ENCODE measurements at regions not wholly inside any gene's neighbourhood (a gene's known extent, or its start where the extent isn't known, plus 50 kb on each side); places are given as distances from the start of the nearest gene placed in this dataset.

DNA sequence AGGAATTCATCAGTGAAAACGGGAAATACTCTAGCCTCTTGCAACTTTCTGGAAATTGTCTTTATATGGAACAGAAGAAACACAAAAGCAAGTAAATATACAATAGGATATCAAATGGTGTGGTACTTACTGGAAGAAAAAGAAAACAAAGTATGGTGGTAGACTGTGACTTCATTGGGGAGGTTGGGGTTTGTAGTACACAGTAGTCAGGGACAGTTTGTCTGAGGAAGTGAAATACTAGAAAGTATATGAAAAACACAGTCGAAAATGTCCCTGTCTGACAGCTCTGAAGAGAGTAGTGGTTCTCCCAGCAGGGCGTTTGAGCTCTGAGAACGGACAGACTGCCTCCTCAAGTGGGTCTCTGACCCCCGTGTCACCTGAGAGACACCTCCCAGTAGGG lies 390.0 kb upstream of the NWD2 start:
- no peaks in the 10 kb centered on the region for H3K27me3 ChIP-seq (ENCODE audit: insufficient read depth, low read length, poor library complexity)
- no peaks in the 10 kb centered on the region for H3K4me1 ChIP-seq (ENCODE audit: insufficient read depth, low read length)
- no peak overlapping the region for H3K9ac ChIP-seq (ENCODE audit: low read depth, low read length)
- ATAC-seq (ENCODE audit: insufficient read depth, low read depth): no peak
- DNase-seq: no peak
- no peaks in the 10 kb centered on the region for H3K9me3 ChIP-seq (ENCODE audit: insufficient read depth, low read length, severe bottlenecking)
- TF ChIP-seq EZH2 (IDR thresholded peaks at IDR 0.05; ENCODE audit: borderline replicate concordance, low read depth, low read length, severe bottlenecking): no peak
- TF ChIP-seq, protein P1, sequence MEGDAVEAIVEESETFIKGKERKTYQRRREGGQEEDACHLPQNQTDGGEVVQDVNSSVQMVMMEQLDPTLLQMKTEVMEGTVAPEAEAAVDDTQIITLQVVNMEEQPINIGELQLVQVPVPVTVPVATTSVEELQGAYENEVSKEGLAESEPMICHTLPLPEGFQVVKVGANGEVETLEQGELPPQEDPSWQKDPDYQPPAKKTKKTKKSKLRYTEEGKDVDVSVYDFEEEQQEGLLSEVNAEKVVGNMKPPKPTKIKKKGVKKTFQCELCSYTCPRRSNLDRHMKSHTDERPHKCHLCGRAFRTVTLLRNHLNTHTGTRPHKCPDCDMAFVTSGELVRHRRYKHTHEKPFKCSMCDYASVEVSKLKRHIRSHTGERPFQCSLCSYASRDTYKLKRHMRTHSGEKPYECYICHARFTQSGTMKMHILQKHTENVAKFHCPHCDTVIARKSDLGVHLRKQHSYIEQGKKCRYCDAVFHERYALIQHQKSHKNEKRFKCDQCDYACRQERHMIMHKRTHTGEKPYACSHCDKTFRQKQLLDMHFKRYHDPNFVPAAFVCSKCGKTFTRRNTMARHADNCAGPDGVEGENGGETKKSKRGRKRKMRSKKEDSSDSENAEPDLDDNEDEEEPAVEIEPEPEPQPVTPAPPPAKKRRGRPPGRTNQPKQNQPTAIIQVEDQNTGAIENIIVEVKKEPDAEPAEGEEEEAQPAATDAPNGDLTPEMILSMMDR (IDR thresholded peaks at IDR 0.05; ENCODE audit: borderline replicate concordance, extremely low read depth, low read length, poor library complexity, severe bottlenecking): no peak
- no peak overlapping the region for H2AFZ ChIP-seq (ENCODE audit: low read depth, low read length)
- H3K4me2 ChIP-seq (ENCODE audit: insufficient read depth, low read length): no peak overlapping the region
- no peak overlapping the region for H3K27ac ChIP-seq (ENCODE audit: low read length)
- no peak overlapping the region for H3K4me3 ChIP-seq (ENCODE audit: low read depth in 1 of 2, low read length in 2 of 2)
- no peaks in the 10 kb centered on the region for H3K36me3 ChIP-seq (ENCODE audit: insufficient read depth, low read length)
- no peaks in the 10 kb centered on the region for H3K79me2 ChIP-seq (ENCODE audit: insufficient read depth, low read length)
- no peaks in the 10 kb centered on the region for H4K20me1 ChIP-seq (ENCODE audit: insufficient read depth, low read length)

DNA sequence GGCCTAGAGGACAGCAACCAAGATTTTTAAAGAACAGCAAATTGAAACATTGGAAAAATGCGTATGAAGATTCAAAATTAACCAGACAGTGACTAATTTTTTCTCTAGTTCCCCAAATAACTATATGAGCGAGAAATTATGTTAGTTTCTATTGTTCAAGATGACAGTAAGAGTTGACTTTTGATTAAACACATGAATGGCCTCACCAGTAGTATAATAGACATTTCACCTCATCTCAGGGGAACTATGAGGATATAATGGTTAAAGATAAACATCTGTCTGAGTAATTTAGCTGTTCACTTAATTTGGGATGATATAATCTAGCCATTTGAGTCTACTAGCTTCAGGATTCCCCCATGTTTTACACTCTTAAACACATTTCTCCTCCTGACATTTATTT lies 380.9 kb upstream of the NWD2 start:
- Histone ChIP-seq H2AFZ (ENCODE audit: low read depth, low read length) (no peak overlapping the region), H3K79me2 (ENCODE audit: insufficient read depth, low read length) (no peaks in the 10 kb centered on the region), H3K36me3 (ENCODE audit: insufficient read depth, low read length) (no peaks in the 10 kb centered on the region), H3K4me3 (ENCODE audit: low read depth in 1 of 2, low read length in 2 of 2) (no peak overlapping the region), H3K27me3 (ENCODE audit: insufficient read depth, low read length, poor library complexity) (no peaks in the 10 kb centered on the region), H3K4me1 (ENCODE audit: insufficient read depth, low read length) (no peaks in the 10 kb centered on the region), H3K9ac (ENCODE audit: low read depth, low read length) (no peak overlapping the region), H3K4me2 (ENCODE audit: insufficient read depth, low read length) (no peak overlapping the region), H4K20me1 (ENCODE audit: insufficient read depth, low read length) (no peaks in the 10 kb centered on the region), H3K9me3 (ENCODE audit: insufficient read depth, low read length, severe bottlenecking) (no peaks in the 10 kb centered on the region), H3K27ac (ENCODE audit: low read length) (no peak overlapping the region)
- DNase-seq: no peak
- ATAC-seq (ENCODE audit: insufficient read depth, low read depth): no peak
- TF ChIP-seq, protein P1 (IDR thresholded peaks at IDR 0.05; ENCODE audit: borderline replicate concordance, extremely low read depth, low read length, poor library complexity, severe bottlenecking): no peak
- no peak for TF ChIP-seq EZH2 (IDR thresholded peaks at IDR 0.05; ENCODE audit: borderline replicate concordance, low read depth, low read length, severe bottlenecking)

DNA sequence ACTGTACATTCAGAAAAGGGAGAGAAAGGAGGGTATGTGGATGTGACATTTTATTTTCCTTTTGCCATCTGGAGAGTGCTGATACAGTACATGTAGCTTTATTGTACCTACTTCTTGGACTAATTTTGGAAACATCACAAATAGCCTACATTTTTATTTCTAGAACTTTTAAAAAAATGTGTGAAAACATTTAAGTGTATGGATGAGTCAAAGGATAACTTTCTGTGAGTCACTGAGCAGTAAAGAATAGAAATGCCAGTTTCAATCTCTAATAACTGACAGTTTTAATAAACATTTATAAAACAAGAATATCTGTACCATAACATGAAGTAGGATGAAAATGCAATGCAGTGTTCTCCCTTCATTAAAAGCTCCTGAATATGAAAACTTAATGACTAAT lies 374.4 kb upstream of the NWD2 start:
- ATAC-seq (ENCODE audit: insufficient read depth, low read depth) (no peak), DNase-seq (no peak)
- no peak overlapping the region for H3K4me3 ChIP-seq (ENCODE audit: low read depth in 1 of 2, low read length in 2 of 2)
- no peak overlapping the region for H3K9ac ChIP-seq (ENCODE audit: low read depth, low read length)
- H2AFZ ChIP-seq (ENCODE audit: low read depth, low read length): no peak overlapping the region
- no peaks in the 10 kb centered on the region for H4K20me1 ChIP-seq (ENCODE audit: insufficient read depth, low read length)
- H3K79me2 ChIP-seq (ENCODE audit: insufficient read depth, low read length): no peaks in the 10 kb centered on the region
- H3K36me3 ChIP-seq (ENCODE audit: insufficient read depth, low read length): no peaks in the 10 kb centered on the region
- no peaks in the 10 kb centered on the region for H3K4me1 ChIP-seq (ENCODE audit: insufficient read depth, low read length)
- H3K27me3 ChIP-seq (ENCODE audit: insufficient read depth, low read length, poor library complexity): no peaks in the 10 kb centered on the region
- TF ChIP-seq, protein P1 (IDR thresholded peaks at IDR 0.05; ENCODE audit: borderline replicate concordance, extremely low read depth, low read length, poor library complexity, severe bottlenecking): no peak
- no peak for TF ChIP-seq EZH2 (IDR thresholded peaks at IDR 0.05; ENCODE audit: borderline replicate concordance, low read depth, low read length, severe bottlenecking)
- no peak overlapping the region for H3K27ac ChIP-seq (ENCODE audit: low read length)
- H3K9me3 ChIP-seq (ENCODE audit: insufficient read depth, low read length, severe bottlenecking): no peaks in the 10 kb centered on the region
- H3K4me2 ChIP-seq (ENCODE audit: insufficient read depth, low read length): no peak overlapping the region

DNA sequence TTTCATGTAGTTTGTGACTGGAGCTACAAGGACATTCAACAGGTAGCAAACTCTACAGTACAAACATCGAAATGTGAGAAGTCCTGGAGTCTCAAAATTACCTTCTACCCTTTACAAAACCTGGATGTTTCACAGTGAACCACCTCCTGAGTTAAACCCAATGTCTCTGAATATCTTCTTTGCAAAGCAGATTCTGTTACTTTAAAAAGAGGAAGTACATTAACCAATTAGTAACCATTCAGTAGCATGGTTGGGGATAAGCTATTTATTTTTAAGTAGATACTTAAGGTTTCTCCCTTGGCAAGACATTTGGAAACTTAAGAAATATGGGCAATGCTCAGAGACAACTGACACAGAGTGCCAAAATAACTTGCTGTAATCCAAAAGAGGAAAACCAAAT lies 371.9 kb upstream of the NWD2 start:
- no peaks in the 10 kb centered on the region for H3K4me1 ChIP-seq (ENCODE audit: insufficient read depth, low read length)
- H3K4me3 ChIP-seq (ENCODE audit: low read depth in 1 of 2, low read length in 2 of 2): no peak overlapping the region
- no peaks in the 10 kb centered on the region for H3K9me3 ChIP-seq (ENCODE audit: insufficient read depth, low read length, severe bottlenecking)
- ATAC-seq (ENCODE audit: insufficient read depth, low read depth) (no peak), DNase-seq (no peak)
- no peaks in the 10 kb centered on the region for H4K20me1 ChIP-seq (ENCODE audit: insufficient read depth, low read length)
- H3K79me2 ChIP-seq (ENCODE audit: insufficient read depth, low read length): no peaks in the 10 kb centered on the region
- TF ChIP-seq, protein P1 (IDR thresholded peaks at IDR 0.05; ENCODE audit: borderline replicate concordance, extremely low read depth, low read length, poor library complexity, severe bottlenecking): no peak
- TF ChIP-seq EZH2 (IDR thresholded peaks at IDR 0.05; ENCODE audit: borderline replicate concordance, low read depth, low read length, severe bottlenecking): no peak
- no peak overlapping the region for H3K27ac ChIP-seq (ENCODE audit: low read length)
- no peak overlapping the region for H3K4me2 ChIP-seq (ENCODE audit: insufficient read depth, low read length)
- H3K36me3 ChIP-seq (ENCODE audit: insufficient read depth, low read length): no peaks in the 10 kb centered on the region
- H3K9ac ChIP-seq (ENCODE audit: low read depth, low read length): no peak overlapping the region
- no peaks in the 10 kb centered on the region for H3K27me3 ChIP-seq (ENCODE audit: insufficient read depth, low read length, poor library complexity)
- no peak overlapping the region for H2AFZ ChIP-seq (ENCODE audit: low read depth, low read length)
